HepG2 (cell line): ENCODE measurements at regions not wholly inside any gene's neighbourhood (a gene's known extent, or its start where the extent isn't known, plus 50 kb on each side); places are given as distances from the start of the nearest gene placed in this dataset.

Source experiments
- ATAC-seq: fragments of 200-7000 bp; cut with Tn5 transposase; 3 replicates; pipeline ENCODE4 v1.9.1; 2020; ENCODE audit warnings: mild to moderate bottlenecking, moderate library complexity
- BruUV-seq: library from RNA; stranded (reverse); fragments of 400-500 nt; replicated peaks from 2 replicates; lab custom pipeline; 2021; lab: Mats Ljungman, UMichigan
- CTCF ChIA-PET: fragments of 300-600 bp; formaldehyde crosslinking; extraction: SDS; loops from one replicate; lab custom pipeline; 2021; ENCODE audit warnings: low total read pairs, inconsistent platforms, low intra/inter-chr PET ratio; lab: Yijun Ruan, JAX
- POLR2A ChIA-PET: fragments of 350-600 bp; sonication (Branson Sonifier 250); formaldehyde crosslinking; loops from one replicate; lab custom pipeline; 2020; ENCODE audit warnings: antibody characterized with exemption, inconsistent platforms; lab: Yijun Ruan, JAX
- DNase-seq: peaks from one replicate; pipeline ENCODE4 v3.0.0-alpha.2; 2015; ENCODE audit warnings: low spot score
- FAIRE-seq: peaks from 3 replicates; lab custom pipeline; 2011; peaks lifted over from hg19 to GRCh38; lab: Jason Lieb, UNC
- H2AFZ ChIP-seq: one replicate; pipeline ENCODE4 v1.6.1; 2011; ENCODE audit warnings: low read length, inconsistent platforms
- H3K27ac ChIP-seq: fragments of 300-600 bp; 3 replicates; pipeline ENCODE4 v1.8.0; 2011; ENCODE audit warnings: mixed run types, mild to moderate bottlenecking, mixed read lengths, low read length, inconsistent platforms; ENCODE audit not compliant: insufficient read depth; ENCODE audit errors: extremely low read length
- H3K27me3 ChIP-seq, 2 experiments: fragments of 200-600 bp in 1 of 2; 2 replicates in 1 of 2; 3 replicates in 1 of 2; pipeline versions ENCODE4 v1.6.0 to v1.8.0; 2011; ENCODE audit warnings: low read length in 2 of 2, mild to moderate bottlenecking in 2 of 2, moderate library complexity in 2 of 2, inconsistent platforms in 1 of 2; ENCODE audit not compliant: insufficient read depth in 2 of 2, control insufficient read depth in 1 of 2
- H3K36me3 ChIP-seq, 2 experiments: fragments of 200-600 bp in 1 of 2; replicated peaks in 1 of 2; 2 replicates in 1 of 2; 3 replicates in 1 of 2; pipeline versions ENCODE4 v1.5.1 to v1.8.0; 2011; ENCODE audit warnings: low read length in 2 of 2, inconsistent platforms in 1 of 2; ENCODE audit not compliant: insufficient read depth in 2 of 2, control insufficient read depth in 1 of 2
- H3K4me1 ChIP-seq: 2 replicates; pipeline ENCODE4 v1.5.1; 2012; ENCODE audit warnings: low read length, inconsistent platforms; ENCODE audit not compliant: insufficient read depth
- H3K4me2 ChIP-seq: 2 replicates; pipeline ENCODE4 v1.6.0; 2011; ENCODE audit warnings: low read depth, low read length, inconsistent platforms
- H3K4me3 ChIP-seq, 3 experiments: fragments of 200-600 bp in 1 of 3; sonication (generic), shearing (Covaris generic) in 1 of 3; replicated peaks in 1 of 3; 2 replicates each; pipeline ENCODE4 v1.5.1; 2011 to 2016; ENCODE audit warnings: low read length in 3 of 3, inconsistent platforms in 2 of 3, low read depth in 2 of 3, mild to moderate bottlenecking in 2 of 3, control low read depth in 1 of 3, mixed read lengths in 1 of 3; ENCODE audit not compliant: insufficient read depth in 1 of 3
- H3K79me2 ChIP-seq: one replicate; pipeline ENCODE4 v1.6.1; 2011; ENCODE audit warnings: low read length, inconsistent platforms; ENCODE audit not compliant: insufficient read depth
- H3K9ac ChIP-seq: 2 replicates; pipeline ENCODE4 v1.6.0; 2011; ENCODE audit warnings: mild to moderate bottlenecking, low read depth, low read length, inconsistent platforms; ENCODE audit not compliant: insufficient read depth
- H3K9me3 ChIP-seq: 2 replicates; pipeline ENCODE4 v1.5.1; 2012; ENCODE audit warnings: mild to moderate bottlenecking, low read length
- H4K20me1 ChIP-seq: 2 replicates; pipeline ENCODE4 v1.6.0; 2011; ENCODE audit warnings: inconsistent platforms, mild to moderate bottlenecking, low read length, moderate library complexity; ENCODE audit not compliant: insufficient read depth
- CENPX ChIP-seq: sonication (generic); formaldehyde crosslinking; IDR thresholded peaks from 2 replicates; pipeline ENCODE4 v1.9.0; 2021; ENCODE audit warnings: mild to moderate bottlenecking, missing genetic modification reagents, moderate library complexity
- ETV5 ChIP-seq: IDR thresholded peaks from 2 replicates; pipeline ENCODE4 v1.6.1; 2018; ENCODE audit warnings: missing biosample characterization, missing genetic modification reagents, inconsistent platforms, borderline replicate concordance
- MAFG ChIP-seq: sonication (generic); formaldehyde crosslinking; IDR thresholded peaks from 2 replicates; pipeline ENCODE4 v1.5.1; 2020; ENCODE audit warnings: mild to moderate bottlenecking, missing genetic modification reagents
- PHF5A ChIP-seq: IDR thresholded peaks from one replicate; pipeline ENCODE4 v1.6.1; 2018; ENCODE audit warnings: low read depth, missing genetic modification reagents; ENCODE audit not compliant: unreplicated experiment
- STAG1 ChIP-seq: sonication (generic); formaldehyde crosslinking; IDR thresholded peaks from 2 replicates; pipeline ENCODE4 v1.4.0; 2020; ENCODE audit warnings: missing genetic modification reagents
- ZBTB1 ChIP-seq: sonication (generic); formaldehyde crosslinking; IDR thresholded peaks from 2 replicates; pipeline ENCODE4 v1.4.0; 2020; ENCODE audit warnings: missing genetic modification reagents, borderline replicate concordance
- ZMYM3 ChIP-seq: sonication (generic); formaldehyde crosslinking; IDR thresholded peaks from 2 replicates; pipeline ENCODE4 v1.5.1; 2020; ENCODE audit warnings: mild to moderate bottlenecking, missing genetic modification reagents
- ZNF431 ChIP-seq: sonication (generic); formaldehyde crosslinking; IDR thresholded peaks from 2 replicates; pipeline ENCODE4 v1.9.0; 2022; ENCODE audit warnings: missing genetic modification reagents, low read depth, mild to moderate bottlenecking, borderline replicate concordance
- ZNF557 ChIP-seq: sonication (generic); formaldehyde crosslinking; IDR thresholded peaks from 2 replicates; pipeline ENCODE4 v1.4.0; 2020; ENCODE audit warnings: missing genetic modification reagents
- ZNF841 ChIP-seq: sonication (generic); formaldehyde crosslinking; IDR thresholded peaks from 2 replicates; pipeline ENCODE4 v1.8.1; 2023; ENCODE audit warnings: missing genetic modification reagents, borderline replicate concordance
- ZSCAN25 ChIP-seq: sonication (generic); formaldehyde crosslinking; IDR thresholded peaks from 2 replicates; pipeline ENCODE4 v1.8.0; 2022; ENCODE audit warnings: mild to moderate bottlenecking, missing genetic modification reagents
- WGBS: methylation state at CpG from one replicate; pipeline ENCODE4 v1.1.6; 2017; ENCODE audit warnings: low lambda C conversion rate; 5-methylcytosine and 5-hydroxymethylcytosine counted together
- in situ Hi-C: cut with HindIII; loops from 2 replicates; pipeline ENCODE4 v1.10.0; 2017; ENCODE audit warnings: low pct_unique_long_range_greater_than_20kb; ENCODE audit not compliant: extremely low pct_ligation_motif_present
- intact Hi-C: fragments of 100-400 bp; cut with micrococcal nuclease; formaldehyde crosslinking; loops from one replicate; pipeline ENCODE4 v1.10.0; 2022; ENCODE audit not compliant: unreplicated experiment
- TF ChIP-seq, protein P1 (sequence below): sonication (generic); formaldehyde crosslinking; IDR thresholded peaks from 2 replicates; pipeline ENCODE4 v1.4.0; 2020; ENCODE audit warnings: missing genetic modification reagents
- TF ChIP-seq, protein P2 (sequence below): sonication (generic); formaldehyde crosslinking; IDR thresholded peaks from 2 replicates; pipeline ENCODE4 v1.4.0; 2020; ENCODE audit warnings: missing genetic modification reagents, low read depth, mild to moderate bottlenecking, borderline replicate concordance
- TF ChIP-seq, protein P3 (sequence below): sonication (generic); formaldehyde crosslinking; IDR thresholded peaks from 2 replicates; pipeline ENCODE4 v1.5.0; 2020; ENCODE audit warnings: missing genetic modification reagents

DNA sequence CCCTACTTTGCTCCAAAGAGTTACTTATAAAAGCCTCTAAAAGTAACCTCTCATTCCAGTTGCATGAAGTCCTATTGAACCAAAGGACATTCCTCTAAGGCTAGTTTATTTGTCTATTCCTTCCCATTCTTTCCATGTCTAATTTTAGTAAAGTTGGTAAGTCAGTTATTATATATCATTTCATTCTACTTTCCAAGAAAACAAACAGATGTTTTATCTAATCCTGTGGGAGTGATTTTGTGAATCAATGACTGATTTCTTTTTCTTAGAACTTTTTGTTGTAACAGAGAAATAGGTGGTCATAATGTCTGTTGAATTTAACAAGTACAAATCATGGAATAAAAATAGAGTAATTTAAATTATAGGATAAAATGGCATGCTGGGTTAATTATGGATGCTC lies 286.3 kb downstream of the FSIP2 start:
- CTCF ChIA-PET: no interaction called here
- no peak overlapping the region for H2AFZ ChIP-seq
- no peak overlapping the region for H3K4me2 ChIP-seq
- H3K27me3 ChIP-seq: no peaks in the 10 kb centered on the region
- no peak for TF ChIP-seq ZNF841 (CRISPR knock-in tag)
- no peak for TF ChIP-seq STAG1 (CRISPR knock-in tag)
- TF ChIP-seq CENPX (CRISPR knock-in tag): no peak
- TF ChIP-seq, all 625 proteins: peak for 0
- Histone ChIP-seq H3K9ac (no peak overlapping the region), H3K4me1 (peaks cover 9% of the 10 kb centered on the region), H3K79me2 (no peaks in the 10 kb centered on the region), H3K36me3 (no peaks in the 10 kb centered on the region), H3K9me3 (no peaks in the 10 kb centered on the region), H4K20me1 (no peaks in the 10 kb centered on the region), H3K27ac (no peak overlapping the region), H3K4me3 (no peak overlapping the region)
- no peak for FAIRE-seq
- POLR2A ChIA-PET: no interaction called here
- no peak for DNase-seq
- in situ Hi-C loops (no loop called here), intact Hi-C loops (no loop called here)
- no peak for ATAC-seq
- BruUV-seq: no TSS peak

DNA sequence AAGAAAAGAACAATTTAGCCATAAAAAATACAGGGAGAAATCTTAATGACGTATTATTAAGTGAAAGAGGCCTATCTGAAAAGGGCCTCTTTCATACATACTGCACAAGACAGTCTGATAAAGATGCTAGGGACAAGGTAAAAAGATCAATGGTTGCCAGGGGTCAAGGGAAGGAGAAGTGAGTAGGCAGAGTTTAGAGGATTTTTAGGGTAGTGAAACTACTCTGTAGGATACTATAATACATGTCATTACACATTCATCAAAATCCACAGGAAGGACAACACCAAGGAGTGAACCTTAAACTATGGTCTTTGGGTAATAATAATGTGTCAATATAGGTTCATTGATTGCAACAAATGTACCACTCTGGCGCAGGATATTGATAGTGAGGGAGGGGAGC lies 289.3 kb downstream of the FSIP2 start:
- BruUV-seq: no TSS peak
- TF ChIP-seq, protein P1, sequence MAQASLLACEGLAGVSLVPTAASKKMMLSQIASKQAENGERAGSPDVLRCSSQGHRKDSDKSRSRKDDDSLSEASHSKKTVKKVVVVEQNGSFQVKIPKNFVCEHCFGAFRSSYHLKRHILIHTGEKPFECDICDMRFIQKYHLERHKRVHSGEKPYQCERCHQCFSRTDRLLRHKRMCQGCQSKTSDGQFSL (CRISPR knock-in tag): no peak
- no peak for TF ChIP-seq ZNF557 (CRISPR knock-in tag)
- TF ChIP-seq ZSCAN25 (CRISPR knock-in tag): no peak
- TF ChIP-seq ZMYM3: no peak
- no peak for TF ChIP-seq MAFG
- TF ChIP-seq, protein P2, sequence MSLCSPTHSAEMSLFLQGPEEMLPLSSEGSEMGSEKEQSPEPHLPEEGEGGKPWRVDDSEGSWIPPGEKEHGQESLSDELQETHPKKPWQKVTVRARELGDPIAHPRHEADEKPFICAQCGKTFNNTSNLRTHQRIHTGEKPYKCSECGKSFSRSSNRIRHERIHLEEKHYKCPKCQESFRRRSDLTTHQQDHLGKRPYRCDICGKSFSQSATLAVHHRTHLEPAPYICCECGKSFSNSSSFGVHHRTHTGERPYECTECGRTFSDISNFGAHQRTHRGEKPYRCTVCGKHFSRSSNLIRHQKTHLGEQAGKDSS: no peak
- no peak for TF ChIP-seq ETV5
- TF ChIP-seq, protein P3, sequence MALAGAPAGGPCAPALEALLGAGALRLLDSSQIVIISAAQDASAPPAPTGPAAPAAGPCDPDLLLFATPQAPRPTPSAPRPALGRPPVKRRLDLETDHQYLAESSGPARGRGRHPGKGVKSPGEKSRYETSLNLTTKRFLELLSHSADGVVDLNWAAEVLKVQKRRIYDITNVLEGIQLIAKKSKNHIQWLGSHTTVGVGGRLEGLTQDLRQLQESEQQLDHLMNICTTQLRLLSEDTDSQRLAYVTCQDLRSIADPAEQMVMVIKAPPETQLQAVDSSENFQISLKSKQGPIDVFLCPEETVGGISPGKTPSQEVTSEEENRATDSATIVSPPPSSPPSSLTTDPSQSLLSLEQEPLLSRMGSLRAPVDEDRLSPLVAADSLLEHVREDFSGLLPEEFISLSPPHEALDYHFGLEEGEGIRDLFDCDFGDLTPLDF: no peak
- TF ChIP-seq ZBTB1: no peak
- no peak for TF ChIP-seq PHF5A (CRISPR knock-in tag)
- no peak for TF ChIP-seq ZNF431 (CRISPR knock-in tag)

More for the DNA sequence above, 289.3 kb downstream of the FSIP2 start:
- Histone ChIP-seq H3K79me2 (no peaks in the 10 kb centered on the region), H3K4me2 (no peak overlapping the region), H3K36me3 (no peaks in the 10 kb centered on the region), H2AFZ (no peak overlapping the region), H3K9me3 (no peaks in the 10 kb centered on the region), H3K27me3 (no peaks in the 10 kb centered on the region), H3K27ac (no peak overlapping the region), H3K9ac (no peak overlapping the region), H4K20me1 (no peaks in the 10 kb centered on the region), H3K4me3 (no peak overlapping the region), H3K4me1 (peaks cover 9% of the 10 kb centered on the region)
- POLR2A ChIA-PET: no interaction called here
- DNase-seq: no peak
- in situ Hi-C loops (no loop called here), intact Hi-C loops (no loop called here)
- CTCF ChIA-PET: no interaction called here
- 77% methylated on average over 2 of the region's 2 CpGs for WGBS
- peak; percentile 71 for ATAC-seq
- no peak for FAIRE-seq
